ENCODE measurements at regions not wholly inside any gene's neighbourhood (a gene's known extent, or its start where the extent isn't known, plus 50 kb on each side); places are given as distances from the start of the nearest gene placed in this dataset.

GRCh38 chr16:85521552-85522307, 91.4 kb upstream of the GSE1 start:
- in situ Hi-C loops (cut with HindIII; ENCODE audit: low pct_unique_long_range_greater_than_20kb, low sequenced_read_pairs) = no loop called here
- DNase-seq (ENCODE audit: low read depth, low spot score) (no peak), ATAC-seq (no peak)
- intact Hi-C loops (cut with micrococcal nuclease; ENCODE audit: unreplicated experiment) = no loop called here
- H3K9me3 ChIP-seq (ENCODE audit: control insufficient read depth, insufficient read depth, low read depth, low read length) = no peaks in the 10 kb centered on the region
- no peak overlapping the region for H3K4me3 ChIP-seq (ENCODE audit: low read depth in 2 of 2, low read length in 2 of 2)
- TF ChIP-seq POLR2AphosphoS5 (IDR thresholded peaks at IDR 0.05; ENCODE audit: low read depth, low read length) (no peak), SIN3A (IDR thresholded peaks at IDR 0.05; ENCODE audit: borderline replicate concordance, insufficient read depth, low read depth, low read length) (no peak), TCF7L2 (IDR thresholded peaks at IDR 0.05; ENCODE audit: low read depth, low read length) (no peak), REST (IDR thresholded peaks at IDR 0.05; ENCODE audit: insufficient read depth in 1 of 2, low read depth in 2 of 2, low read length in 1 of 2) (no peak), CTCF (IDR thresholded peaks at IDR 0.05) (no peak)
- no TSS peak for BruUV-seq (replicated peaks)
- peak overlapping the region; percentile 44; the same call in 1 of the 2 replicates for H3K27ac ChIP-seq (ENCODE audit: low read length)
- no peaks in the 10 kb centered on the region for H3K36me3 ChIP-seq (ENCODE audit: control insufficient read depth, insufficient read depth, low read length)
- ChIA-PET CTCF (no interaction called here), POLR2A (no interaction called here)
- H3K27me3 ChIP-seq (ENCODE audit: control insufficient read depth, insufficient read depth, low read length) = no peaks in the 10 kb centered on the region
- H3K4me1 ChIP-seq (ENCODE audit: control insufficient read depth, insufficient read depth, low read length) = peaks cover 42% of the 10 kb centered on the region

GRCh38 chr16:85522308-85522841, 90.7 kb upstream of the GSE1 start:
- ATAC-seq (no peak), DNase-seq (ENCODE audit: low read depth, low spot score) (no peak)
- BruUV-seq (replicated peaks) = no TSS peak
- TF ChIP-seq TCF7L2 (IDR thresholded peaks at IDR 0.05; ENCODE audit: low read depth, low read length) (no peak), CTCF (IDR thresholded peaks at IDR 0.05) (no peak)
- ChIA-PET CTCF (no interaction called here), POLR2A (no interaction called here)
- Histone ChIP-seq H3K27ac (ENCODE audit: low read length) (peak overlapping the region; percentile 86; the same call in 1 of the 2 replicates), H3K9me3 (ENCODE audit: control insufficient read depth, insufficient read depth, low read depth, low read length) (no peaks in the 10 kb centered on the region), H3K27me3 (ENCODE audit: control insufficient read depth, insufficient read depth, low read length) (no peaks in the 10 kb centered on the region), H3K4me3 (ENCODE audit: low read depth in 2 of 2, low read length in 2 of 2) (no peak overlapping the region), H3K4me1 (ENCODE audit: control insufficient read depth, insufficient read depth, low read length) (peaks cover 44% of the 10 kb centered on the region), H3K36me3 (ENCODE audit: control insufficient read depth, insufficient read depth, low read length) (no peaks in the 10 kb centered on the region)
- in situ Hi-C loops (cut with HindIII; ENCODE audit: low pct_unique_long_range_greater_than_20kb, low sequenced_read_pairs) = no loop called here
- intact Hi-C loops (cut with micrococcal nuclease; ENCODE audit: unreplicated experiment) = no loop called here
